ENCODE measurements at regions not wholly inside any gene's neighbourhood (a gene's known extent, or its start where the extent isn't known, plus 50 kb on each side); places are given as distances from the start of the nearest gene placed in this dataset.
A peak's percentile ranks its signal among the peaks of the same experiment; 100 is the strongest.

DNA sequence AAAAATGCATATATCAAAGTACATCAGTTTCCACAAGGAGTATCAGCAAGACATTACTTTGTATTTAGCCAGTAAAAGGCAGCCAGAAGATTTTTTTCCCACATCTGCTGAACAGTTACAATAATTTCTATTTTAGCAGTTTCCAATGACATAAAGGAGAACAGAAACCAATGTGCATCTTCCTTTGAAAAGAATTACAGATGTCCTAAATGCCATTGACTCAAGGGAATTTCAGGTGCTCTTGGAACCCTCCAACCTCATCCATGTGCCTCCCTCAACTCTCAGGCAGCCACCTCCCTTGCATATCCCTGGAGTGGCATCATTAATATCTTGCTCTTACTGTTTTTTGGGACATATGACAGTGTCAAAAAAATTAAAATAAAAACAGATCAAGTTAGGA lies 62.2 kb upstream of the ST8SIA1 start:
- no peak overlapping the region for H3K4me3 ChIP-seq
- no peak for ATAC-seq
- peak overlapping the region in 1 of 10 donors; percentile 16 for H3K27ac ChIP-seq
- TF ChIP-seq CTCF (IDR thresholded peaks at IDR 0.05), result no peak
- H3K36me3 ChIP-seq, result no peaks in the 10 kb centered on the region
- H3K27me3 ChIP-seq, result no peaks in the 10 kb centered on the region
- H3K4me1 ChIP-seq, result peaks cover 0 to 24% (median 0%) of the 10 kb centered on the region in 9 donors
- no peak for DNase-seq
- peaks cover 0 to 26% (median 0%) of the 10 kb centered on the region in 11 donors for H3K9me3 ChIP-seq
- intact Hi-C loops (cut with DNase I), result no loop called here

DNA sequence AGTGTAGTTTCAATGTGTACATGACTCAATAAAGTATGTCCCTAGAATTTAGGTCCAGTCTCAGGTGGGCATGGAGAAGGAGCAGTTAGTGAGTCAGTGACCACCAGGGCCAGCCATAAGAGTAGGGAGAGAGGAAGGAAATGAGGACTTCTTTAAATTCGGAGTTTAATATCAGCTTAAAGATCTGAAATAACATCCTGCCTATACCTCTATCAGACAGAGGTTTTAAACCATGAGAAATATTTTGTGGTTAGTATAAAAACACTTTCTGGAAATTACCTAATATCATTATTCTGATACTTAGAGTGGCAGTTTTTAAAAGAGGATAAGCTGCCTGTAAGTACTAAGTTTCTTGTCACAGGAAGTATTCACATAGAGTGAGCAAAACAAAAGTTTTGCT lies 61.7 kb upstream of the ST8SIA1 start:
- Histone ChIP-seq H3K36me3 (no peaks in the 10 kb centered on the region), H3K4me1 (peaks cover 0 to 24% (median 0%) of the 10 kb centered on the region in 9 donors), H3K27me3 (no peaks in the 10 kb centered on the region), H3K9me3 (peaks cover 0 to 22% (median 0%) of the 10 kb centered on the region in 11 donors), H3K27ac (peak overlapping the region in 1 of 10 donors; percentile 24), H3K4me3 (no peak overlapping the region)
- no peak for TF ChIP-seq CTCF (IDR thresholded peaks at IDR 0.05)
- DNase-seq (no peak), ATAC-seq (no peak)
- intact Hi-C loops (cut with DNase I), result no loop called here
- 40 to 64% methylated on average over 1 of the region's 1 CpG for WGBS, 2 donors

DNA sequence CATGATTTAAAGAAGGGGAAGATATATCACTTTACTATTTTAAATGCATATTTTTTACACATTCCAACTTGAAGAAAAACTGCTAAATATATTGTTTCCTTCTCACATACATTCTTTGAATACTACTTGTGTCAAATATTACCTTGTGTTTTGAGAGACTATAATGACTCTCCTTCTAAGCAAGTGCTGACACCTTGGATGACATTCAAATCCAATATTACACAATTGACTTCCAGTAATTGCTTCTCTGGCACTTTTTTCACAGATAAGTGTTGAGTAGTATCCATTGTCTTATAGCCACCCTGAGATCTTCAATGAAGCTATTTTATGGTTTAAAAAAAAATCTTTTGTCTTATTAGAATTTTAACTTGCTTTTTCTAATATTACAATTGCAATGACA lies 61.2 kb upstream of the ST8SIA1 start:
- DNase-seq, result no peak
- Histone ChIP-seq H3K36me3 (no peaks in the 10 kb centered on the region), H3K9me3 (peaks cover 0 to 16% (median 0%) of the 10 kb centered on the region in 11 donors), H3K27me3 (no peaks in the 10 kb centered on the region), H3K4me1 (peaks cover 0 to 24% (median 0%) of the 10 kb centered on the region in 9 donors), H3K4me3 (no peak overlapping the region), H3K27ac (peak overlapping the region in 1 of 10 donors; percentile 24)
- no peak for ATAC-seq
- TF ChIP-seq CTCF (IDR thresholded peaks at IDR 0.05), result no peak
- intact Hi-C loops (cut with DNase I), result no loop called here

Data from heart right ventricle (tissue), 16 donors.